SK-N-SH (cell line): ENCODE measurements at regions not wholly inside any gene's neighbourhood (a gene's known extent, or its start where the extent isn't known, plus 50 kb on each side); places are given as distances from the start of the nearest gene placed in this dataset.

Experiments used
- EP300 ChIP-seq, 2 experiments: IDR thresholded peaks; 2 replicates each; pipeline versions ENCODE4 v1.4.0 to v1.6.1; 2012; ENCODE audit warnings: borderline replicate concordance in 1 of 2, low read depth in 1 of 2, low read length in 1 of 2
- JUND ChIP-seq: IDR thresholded peaks from 2 replicates; pipeline ENCODE4 v1.4.0; 2012
- RAD21 ChIP-seq: IDR thresholded peaks from 2 replicates; pipeline ENCODE4 v1.6.1; 2012; ENCODE audit warnings: mild to moderate bottlenecking, low read length
- SMC3 ChIP-seq: IDR thresholded peaks from 2 replicates; pipeline ENCODE4 v1.6.1; 2012; ENCODE audit warnings: low read depth, low read length, improper control_type of control experiment
- TEAD4 ChIP-seq: IDR thresholded peaks from 2 replicates; pipeline ENCODE4 v1.4.0; 2012; ENCODE audit warnings: mild to moderate bottlenecking, borderline replicate concordance; ENCODE audit not compliant: insufficient read depth
- TF ChIP-seq, protein P1 (sequence below): fragments of 200-600 bp; sonication (generic); IDR thresholded peaks from 2 replicates; pipeline ENCODE4 v1.6.1; 2017; ENCODE audit warnings: antibody characterized with exemption, mild to moderate bottlenecking, moderate library complexity
- TF ChIP-seq, protein P2 (sequence below): IDR thresholded peaks from 2 replicates; pipeline ENCODE4 v1.6.1; 2012; ENCODE audit warnings: mild to moderate bottlenecking, low read depth, low read length, moderate library complexity
- TF ChIP-seq, protein P3 (sequence below): IDR thresholded peaks from 2 replicates; pipeline ENCODE4 v1.4.0; 2012; ENCODE audit warnings: low read depth, borderline replicate concordance

DNA sequence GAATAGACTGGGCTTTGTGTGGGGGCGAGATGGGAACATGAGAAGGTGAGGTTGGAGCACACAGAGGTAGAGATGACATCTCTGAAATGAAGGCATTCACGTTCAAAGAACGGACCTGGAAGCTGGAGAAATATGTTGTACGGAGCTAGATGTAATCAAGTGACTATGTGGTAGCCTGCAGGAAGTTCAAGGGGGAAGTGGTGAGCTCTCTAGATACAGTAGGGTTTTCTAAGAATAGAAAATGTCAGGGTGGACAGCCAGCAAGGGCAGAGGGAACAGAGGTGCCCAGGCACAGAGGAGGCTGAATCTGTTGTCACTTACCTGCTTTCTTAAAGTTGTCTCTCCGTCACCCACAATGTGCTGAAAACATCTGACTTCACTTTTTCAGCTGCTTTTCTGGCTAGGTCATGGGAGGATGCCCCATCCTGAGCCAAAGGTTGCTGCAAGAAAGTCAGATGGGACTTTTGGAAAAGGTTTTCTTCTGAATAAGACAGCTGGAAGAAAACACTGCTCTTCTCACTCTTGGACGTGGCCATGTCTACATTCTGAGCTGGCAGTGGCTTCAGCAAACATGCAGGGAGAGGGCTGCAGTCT, 171.5 kb upstream of the B3GAT1 start:
- TF ChIP-seq EP300 (IDR thresholded peaks at IDR 0.05; ENCODE audit: borderline replicate concordance in 1 of 2, low read depth in 1 of 2, low read length in 1 of 2) (no peak), RAD21 (no peak), JUND (no peak), TEAD4 (no peak), SMC3 (no peak)
- TF ChIP-seq, protein P1, sequence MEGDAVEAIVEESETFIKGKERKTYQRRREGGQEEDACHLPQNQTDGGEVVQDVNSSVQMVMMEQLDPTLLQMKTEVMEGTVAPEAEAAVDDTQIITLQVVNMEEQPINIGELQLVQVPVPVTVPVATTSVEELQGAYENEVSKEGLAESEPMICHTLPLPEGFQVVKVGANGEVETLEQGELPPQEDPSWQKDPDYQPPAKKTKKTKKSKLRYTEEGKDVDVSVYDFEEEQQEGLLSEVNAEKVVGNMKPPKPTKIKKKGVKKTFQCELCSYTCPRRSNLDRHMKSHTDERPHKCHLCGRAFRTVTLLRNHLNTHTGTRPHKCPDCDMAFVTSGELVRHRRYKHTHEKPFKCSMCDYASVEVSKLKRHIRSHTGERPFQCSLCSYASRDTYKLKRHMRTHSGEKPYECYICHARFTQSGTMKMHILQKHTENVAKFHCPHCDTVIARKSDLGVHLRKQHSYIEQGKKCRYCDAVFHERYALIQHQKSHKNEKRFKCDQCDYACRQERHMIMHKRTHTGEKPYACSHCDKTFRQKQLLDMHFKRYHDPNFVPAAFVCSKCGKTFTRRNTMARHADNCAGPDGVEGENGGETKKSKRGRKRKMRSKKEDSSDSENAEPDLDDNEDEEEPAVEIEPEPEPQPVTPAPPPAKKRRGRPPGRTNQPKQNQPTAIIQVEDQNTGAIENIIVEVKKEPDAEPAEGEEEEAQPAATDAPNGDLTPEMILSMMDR, result no peak
- TF ChIP-seq, protein P2, sequence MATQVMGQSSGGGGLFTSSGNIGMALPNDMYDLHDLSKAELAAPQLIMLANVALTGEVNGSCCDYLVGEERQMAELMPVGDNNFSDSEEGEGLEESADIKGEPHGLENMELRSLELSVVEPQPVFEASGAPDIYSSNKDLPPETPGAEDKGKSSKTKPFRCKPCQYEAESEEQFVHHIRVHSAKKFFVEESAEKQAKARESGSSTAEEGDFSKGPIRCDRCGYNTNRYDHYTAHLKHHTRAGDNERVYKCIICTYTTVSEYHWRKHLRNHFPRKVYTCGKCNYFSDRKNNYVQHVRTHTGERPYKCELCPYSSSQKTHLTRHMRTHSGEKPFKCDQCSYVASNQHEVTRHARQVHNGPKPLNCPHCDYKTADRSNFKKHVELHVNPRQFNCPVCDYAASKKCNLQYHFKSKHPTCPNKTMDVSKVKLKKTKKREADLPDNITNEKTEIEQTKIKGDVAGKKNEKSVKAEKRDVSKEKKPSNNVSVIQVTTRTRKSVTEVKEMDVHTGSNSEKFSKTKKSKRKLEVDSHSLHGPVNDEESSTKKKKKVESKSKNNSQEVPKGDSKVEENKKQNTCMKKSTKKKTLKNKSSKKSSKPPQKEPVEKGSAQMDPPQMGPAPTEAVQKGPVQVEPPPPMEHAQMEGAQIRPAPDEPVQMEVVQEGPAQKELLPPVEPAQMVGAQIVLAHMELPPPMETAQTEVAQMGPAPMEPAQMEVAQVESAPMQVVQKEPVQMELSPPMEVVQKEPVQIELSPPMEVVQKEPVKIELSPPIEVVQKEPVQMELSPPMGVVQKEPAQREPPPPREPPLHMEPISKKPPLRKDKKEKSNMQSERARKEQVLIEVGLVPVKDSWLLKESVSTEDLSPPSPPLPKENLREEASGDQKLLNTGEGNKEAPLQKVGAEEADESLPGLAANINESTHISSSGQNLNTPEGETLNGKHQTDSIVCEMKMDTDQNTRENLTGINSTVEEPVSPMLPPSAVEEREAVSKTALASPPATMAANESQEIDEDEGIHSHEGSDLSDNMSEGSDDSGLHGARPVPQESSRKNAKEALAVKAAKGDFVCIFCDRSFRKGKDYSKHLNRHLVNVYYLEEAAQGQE, result no peak
- TF ChIP-seq, protein P3, sequence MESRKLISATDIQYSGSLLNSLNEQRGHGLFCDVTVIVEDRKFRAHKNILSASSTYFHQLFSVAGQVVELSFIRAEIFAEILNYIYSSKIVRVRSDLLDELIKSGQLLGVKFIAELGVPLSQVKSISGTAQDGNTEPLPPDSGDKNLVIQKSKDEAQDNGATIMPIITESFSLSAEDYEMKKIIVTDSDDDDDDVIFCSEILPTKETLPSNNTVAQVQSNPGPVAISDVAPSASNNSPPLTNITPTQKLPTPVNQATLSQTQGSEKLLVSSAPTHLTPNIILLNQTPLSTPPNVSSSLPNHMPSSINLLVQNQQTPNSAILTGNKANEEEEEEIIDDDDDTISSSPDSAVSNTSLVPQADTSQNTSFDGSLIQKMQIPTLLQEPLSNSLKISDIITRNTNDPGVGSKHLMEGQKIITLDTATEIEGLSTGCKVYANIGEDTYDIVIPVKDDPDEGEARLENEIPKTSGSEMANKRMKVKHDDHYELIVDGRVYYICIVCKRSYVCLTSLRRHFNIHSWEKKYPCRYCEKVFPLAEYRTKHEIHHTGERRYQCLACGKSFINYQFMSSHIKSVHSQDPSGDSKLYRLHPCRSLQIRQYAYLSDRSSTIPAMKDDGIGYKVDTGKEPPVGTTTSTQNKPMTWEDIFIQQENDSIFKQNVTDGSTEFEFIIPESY, result no peak
